ENCODE measurements at regions not wholly inside any gene's neighbourhood (a gene's known extent, or its start where the extent isn't known, plus 50 kb on each side); places are given as distances from the start of the nearest gene placed in this dataset.

- Mint-ChIP-seq H3K4me3 (no peak overlapping the region), H3K4me1 (ENCODE audit: low read depth) (no peaks in the 10 kb centered on the region), H3K27ac (no peak overlapping the region)
These were observed 66.1 kb upstream of the SPRED1 start for GRCh38 chr15:38186507-38186906.

DNA sequence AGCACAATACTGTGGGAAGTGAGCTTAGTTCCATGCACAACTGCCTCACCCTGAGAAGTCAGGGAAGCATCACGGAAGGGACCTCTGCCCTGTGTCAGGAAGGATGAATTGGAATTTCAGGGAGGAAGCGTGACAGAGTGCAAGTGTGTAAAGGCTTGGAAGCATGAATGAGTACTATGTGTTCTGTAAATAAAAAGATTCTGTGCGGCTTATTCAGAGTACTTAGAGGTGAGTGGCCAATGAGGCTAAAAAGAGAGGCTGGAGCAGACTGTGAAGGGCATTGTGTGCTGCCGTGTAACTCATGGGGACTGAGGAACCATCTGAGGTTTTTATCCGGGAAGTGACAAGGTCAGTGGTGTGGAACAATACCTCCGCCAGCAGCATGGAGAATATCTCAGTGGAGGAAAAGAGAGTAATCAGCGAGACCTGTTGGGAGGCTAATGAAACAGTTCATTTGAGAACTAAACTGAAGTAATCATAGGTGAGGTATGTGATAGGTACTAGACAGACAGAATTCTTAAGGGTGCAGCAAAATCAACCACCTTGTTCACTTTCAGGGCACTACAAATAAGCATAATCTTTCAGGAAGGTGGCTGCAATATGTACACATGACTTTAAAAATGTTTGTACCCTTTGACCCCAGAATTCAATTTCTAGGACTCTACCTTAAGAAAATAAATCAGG is 64.9 kb upstream of the SPRED1 start:
- Mint-ChIP-seq H3K4me1 (ENCODE audit: low read depth) (no peaks in the 10 kb centered on the region), H3K4me3 (no peak overlapping the region), H3K36me3 (no peaks in the 10 kb centered on the region), H3K27ac (no peak overlapping the region), H3K27me3 (peaks cover 16% of the 10 kb centered on the region), H3K9me3 (ENCODE audit: low read depth) (no peaks in the 10 kb centered on the region)

More at GRCh38 chr15:38186507-38186906, 66.1 kb upstream of the SPRED1 start:
- H3K9me3 Mint-ChIP-seq (ENCODE audit: low read depth) = no peaks in the 10 kb centered on the region
- no peaks in the 10 kb centered on the region for H3K36me3 Mint-ChIP-seq
- H3K27me3 Mint-ChIP-seq = peaks cover 19% of the 10 kb centered on the region

DNA sequence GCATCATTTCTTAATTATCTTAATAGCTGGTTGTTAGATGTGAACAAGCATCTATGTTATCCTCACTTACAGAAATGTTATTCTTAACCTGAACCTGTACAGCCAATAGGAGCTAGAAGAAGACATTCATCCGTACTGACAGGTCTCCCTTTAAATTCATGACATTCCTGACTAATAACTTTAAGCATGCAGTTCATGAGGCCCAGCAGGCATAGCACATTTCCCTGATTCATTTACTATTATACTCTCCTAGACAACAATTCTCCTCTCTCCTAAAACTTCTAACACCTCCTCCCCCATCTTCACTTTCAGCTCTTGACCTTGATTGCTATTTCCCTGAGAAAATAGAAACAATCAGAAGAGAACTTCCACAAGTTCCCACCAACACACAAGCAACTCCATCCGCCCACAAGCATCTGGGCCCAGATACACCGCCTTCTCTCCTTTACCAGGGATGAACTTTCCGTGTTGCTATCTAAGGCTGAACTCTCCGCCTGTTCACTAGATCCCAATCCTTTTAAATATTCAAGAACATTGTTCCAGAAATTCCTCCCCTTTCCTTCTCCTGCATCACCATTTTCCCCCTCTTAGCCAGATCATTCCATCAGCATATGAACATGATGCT is 62.9 kb upstream of the SPRED1 start:
- no peaks in the 10 kb centered on the region for H3K36me3 Mint-ChIP-seq
- no peaks in the 10 kb centered on the region for H3K4me1 Mint-ChIP-seq (ENCODE audit: low read depth)
- no peak overlapping the region for H3K4me3 Mint-ChIP-seq
- peaks cover 13% of the 10 kb centered on the region for H3K27me3 Mint-ChIP-seq
- no peaks in the 10 kb centered on the region for H3K9me3 Mint-ChIP-seq (ENCODE audit: low read depth)
- no peak overlapping the region for H3K27ac Mint-ChIP-seq

GRCh38 chr15:38190501-38190900 is 62.1 kb upstream of the SPRED1 start:
- Mint-ChIP-seq H3K9me3 (ENCODE audit: low read depth) (no peaks in the 10 kb centered on the region), H3K27ac (no peak overlapping the region), H3K4me1 (ENCODE audit: low read depth) (no peaks in the 10 kb centered on the region)

DNA sequence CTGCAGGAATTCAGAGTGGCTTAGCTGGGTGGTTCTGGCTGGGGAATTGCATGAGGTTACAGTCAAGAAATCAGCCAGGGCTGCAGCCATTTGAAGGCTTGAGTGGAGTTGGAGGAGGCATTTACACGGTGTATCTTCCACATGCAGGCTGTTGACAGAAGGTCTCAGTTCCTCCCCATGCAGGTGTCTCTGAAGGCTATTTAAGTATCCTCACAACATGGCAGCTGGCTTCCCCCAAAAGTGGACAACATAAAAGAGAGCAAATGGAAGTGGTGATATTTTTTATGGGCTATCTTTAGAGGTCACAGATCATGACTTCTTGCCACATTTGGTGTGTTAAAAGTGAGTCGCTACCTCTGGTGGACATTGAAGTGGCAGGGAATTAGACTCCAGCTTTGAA is 60.1 kb upstream of the SPRED1 start:
- Mint-ChIP-seq H3K27ac (no peak overlapping the region), H3K27me3 (peaks cover 17% of the 10 kb centered on the region), H3K4me1 (ENCODE audit: low read depth) (no peaks in the 10 kb centered on the region), H3K36me3 (peaks cover 2% of the 10 kb centered on the region), H3K4me3 (no peak overlapping the region), H3K9me3 (ENCODE audit: low read depth) (no peaks in the 10 kb centered on the region)

More at GRCh38 chr15:38190501-38190900, 62.1 kb upstream of the SPRED1 start:
- Mint-ChIP-seq H3K4me3 (no peak overlapping the region), H3K36me3 (peaks cover 1% of the 10 kb centered on the region), H3K27me3 (peaks cover 14% of the 10 kb centered on the region)

- Mint-ChIP-seq H3K27ac (no peak overlapping the region), H3K36me3 (peaks cover 2% of the 10 kb centered on the region), H3K27me3 (peaks cover 13% of the 10 kb centered on the region), H3K9me3 (ENCODE audit: low read depth) (no peaks in the 10 kb centered on the region), H3K4me1 (ENCODE audit: low read depth) (no peaks in the 10 kb centered on the region), H3K4me3 (no peak overlapping the region)
These were observed 59.1 kb upstream of the SPRED1 start for GRCh38 chr15:38193496-38193895.

DNA sequence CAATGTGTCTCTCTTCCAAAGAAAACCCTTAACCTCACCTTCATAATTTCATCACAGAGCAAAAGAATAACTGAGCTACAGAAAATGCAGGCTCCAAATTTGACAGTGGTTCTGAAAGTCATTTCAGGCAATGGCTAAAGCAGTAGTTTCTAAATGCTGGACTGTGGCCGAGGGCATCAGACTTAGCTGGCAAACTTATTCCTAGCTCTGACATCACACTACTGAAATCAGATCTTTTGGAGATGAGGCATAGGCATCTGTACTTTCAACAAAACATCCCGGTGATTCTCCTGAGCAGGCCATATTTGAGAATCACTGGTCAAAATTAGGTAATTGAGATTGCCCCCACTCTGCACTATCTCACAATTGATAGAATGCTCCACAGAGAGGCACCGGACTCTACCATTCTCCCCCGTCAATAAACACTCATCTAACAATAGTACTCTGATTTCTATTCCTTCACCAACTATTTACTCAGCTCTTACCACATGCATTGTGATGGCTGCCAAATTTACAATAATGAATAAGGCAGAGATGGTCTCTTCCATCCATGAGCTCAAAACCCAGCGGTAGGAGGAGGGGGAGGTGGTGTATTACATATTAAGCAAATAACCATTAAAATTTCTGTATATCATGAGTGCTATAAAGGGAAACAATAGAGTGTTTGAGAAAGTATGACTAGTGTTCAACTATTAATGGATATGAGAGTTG is 57.3 kb upstream of the SPRED1 start:
- Mint-ChIP-seq H3K4me3 (no peak overlapping the region), H3K4me1 (ENCODE audit: low read depth) (no peaks in the 10 kb centered on the region), H3K27ac (no peak overlapping the region), H3K27me3 (peaks cover 12% of the 10 kb centered on the region), H3K36me3 (peaks cover 2% of the 10 kb centered on the region), H3K9me3 (ENCODE audit: low read depth) (no peaks in the 10 kb centered on the region)

DNA sequence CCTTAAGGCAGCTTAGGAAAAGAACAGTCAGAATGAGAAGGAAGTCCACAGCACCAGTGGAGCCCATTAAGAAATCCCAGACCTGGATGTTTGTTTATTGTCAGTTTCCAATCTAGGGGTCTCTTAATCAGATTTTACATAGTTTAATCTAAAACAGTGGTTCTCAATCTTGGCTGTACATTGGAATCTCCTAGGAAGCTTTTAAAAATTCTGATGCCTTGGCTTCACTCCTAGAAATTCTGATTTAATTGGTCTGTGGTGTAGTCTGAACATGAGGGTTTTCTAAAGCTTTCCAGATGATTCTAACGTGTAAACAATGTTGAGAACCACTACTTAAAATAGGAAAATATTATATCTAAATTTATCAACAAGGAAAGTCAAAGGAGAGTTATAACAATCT is 56.6 kb upstream of the SPRED1 start:
- no peak overlapping the region for H3K27ac Mint-ChIP-seq
- no peaks in the 10 kb centered on the region for H3K4me1 Mint-ChIP-seq (ENCODE audit: low read depth)
- no peaks in the 10 kb centered on the region for H3K9me3 Mint-ChIP-seq (ENCODE audit: low read depth)
- peaks cover 2% of the 10 kb centered on the region for H3K36me3 Mint-ChIP-seq
- H3K27me3 Mint-ChIP-seq = peaks cover 10% of the 10 kb centered on the region
- no peak overlapping the region for H3K4me3 Mint-ChIP-seq

- no peak overlapping the region for H3K27ac Mint-ChIP-seq
- H3K4me3 Mint-ChIP-seq = no peak overlapping the region
- no peaks in the 10 kb centered on the region for H3K4me1 Mint-ChIP-seq (ENCODE audit: low read depth)
- H3K27me3 Mint-ChIP-seq = peaks cover 15% of the 10 kb centered on the region
- H3K36me3 Mint-ChIP-seq = peaks cover 2% of the 10 kb centered on the region
- no peaks in the 10 kb centered on the region for H3K9me3 Mint-ChIP-seq (ENCODE audit: low read depth)
These were observed 55.1 kb upstream of the SPRED1 start for GRCh38 chr15:38197553-38197952.

- Mint-ChIP-seq H3K27me3 (peaks cover 17% of the 10 kb centered on the region), H3K27ac (no peak overlapping the region), H3K4me3 (no peak overlapping the region), H3K9me3 (ENCODE audit: low read depth) (peaks cover 4% of the 10 kb centered on the region), H3K4me1 (ENCODE audit: low read depth) (no peaks in the 10 kb centered on the region), H3K36me3 (peaks cover 2% of the 10 kb centered on the region)
These were observed 50.9 kb upstream of the SPRED1 start for GRCh38 chr15:38201714-38202113.

GRCh38 chr15:38202361-38202760 is 50.3 kb upstream of the SPRED1 start:
- no peak overlapping the region for H3K4me3 Mint-ChIP-seq
- H3K4me1 Mint-ChIP-seq (ENCODE audit: low read depth) = no peaks in the 10 kb centered on the region
- H3K27me3 Mint-ChIP-seq = peaks cover 17% of the 10 kb centered on the region
- no peak overlapping the region for H3K27ac Mint-ChIP-seq
- H3K36me3 Mint-ChIP-seq = peaks cover 2% of the 10 kb centered on the region
- peaks cover 4% of the 10 kb centered on the region for H3K9me3 Mint-ChIP-seq (ENCODE audit: low read depth)
